NT2/D1 (cell line): ENCODE measurements at regions not wholly inside any gene's neighbourhood (a gene's known extent, or its start where the extent isn't known, plus 50 kb on each side); places are given as distances from the start of the nearest gene placed in this dataset.

Experiments
- SUZ12 ChIP-seq: IDR thresholded peaks from 2 replicates; pipeline ENCODE4 v1.6.1; 2011; ENCODE audit not compliant: insufficient read length, insufficient read depth; ENCODE audit errors: extremely low read depth
- YY1 ChIP-seq: IDR thresholded peaks from 2 replicates; pipeline ENCODE4 v1.6.1; 2011; ENCODE audit not compliant: insufficient read length, insufficient read depth
- ZNF274 ChIP-seq: IDR thresholded peaks from 2 replicates; pipeline ENCODE4 v1.6.1; 2011; ENCODE audit warnings: mild to moderate bottlenecking, low read depth, low read length

DNA sequence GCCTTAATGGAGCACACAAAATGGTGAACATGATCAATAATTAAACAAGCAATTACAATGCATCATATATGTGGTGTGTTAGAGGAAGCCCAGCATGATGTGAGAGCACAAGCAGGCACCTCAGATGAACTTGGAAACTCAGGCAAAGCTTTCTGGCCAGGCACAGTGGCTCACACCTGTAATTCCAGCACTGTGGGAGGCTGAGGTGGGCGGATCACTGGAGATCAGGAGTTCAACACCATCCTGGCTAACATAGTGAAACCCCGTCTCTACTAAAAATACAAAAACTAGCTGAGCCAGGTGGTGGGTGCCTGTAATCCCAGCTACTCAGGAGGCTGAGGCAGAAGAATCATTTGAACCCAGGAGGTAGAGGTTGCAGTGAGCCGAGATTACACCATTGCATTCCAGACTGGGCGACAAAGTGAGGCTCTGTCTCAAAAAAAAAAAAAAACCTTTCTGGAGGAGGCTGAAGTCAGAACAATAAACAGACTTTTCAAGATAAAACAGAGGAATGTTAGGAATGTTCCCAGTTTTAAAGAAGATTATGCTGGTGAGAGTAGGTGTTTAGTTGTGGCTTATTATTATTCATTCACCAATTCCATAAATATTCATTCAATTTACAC lies 159.4 kb downstream of the CEMIP2 start:
- no peak for TF ChIP-seq YY1
- TF ChIP-seq SUZ12: no peak
- TF ChIP-seq ZNF274: no peak
